IMR-90 (cell line): ENCODE measurements at regions not wholly inside any gene's neighbourhood (a gene's known extent, or its start where the extent isn't known, plus 50 kb on each side); places are given as distances from the start of the nearest gene placed in this dataset. TPM values are rescaled to one million over a fixed set of nuclear protein-coding genes. Genes with fewer than 3 reads are reported as not detected.

Experiments
- microRNA-seq, 2 experiments: library from miRNA; stranded (forward) in 1 of 2; unstranded in 1 of 2; fragments of 10-50 nt in 1 of 2; fragments of <30 nt in 1 of 2; gene quantifications in 1 of 2; microRNA quantifications in 1 of 2; one replicate each; pipeline versions ENCODE3 to v1.1.0; 2013 to 2020; ENCODE audit not compliant: insufficient read depth in 1 of 2, insufficient read length in 1 of 2, unreplicated experiment in 1 of 2
- small RNA-seq, 5 experiments: library from RNA; depleted of rRNA; stranded (forward); fragments of <200 nt; gene quantifications; one replicate each; pipeline ENCODE3, GENCODE V24; 2012

Small RNAs in the stretch of these regions (microRNA-seq; reads per million reads assigned to microRNA genes)
- gene RNU6-983P (ENCODE audit: insufficient read depth, insufficient read length), result not detected

Small RNAs in the stretch of these regions (small RNA-seq; reads per million reads assigned to genes)
- gene RNU6-983P, result 0 reads per million in 5 experiments
